MM.1S (cell line): ENCODE measurements at regions not wholly inside any gene's neighbourhood (a gene's known extent, or its start where the extent isn't known, plus 50 kb on each side); places are given as distances from the start of the nearest gene placed in this dataset.

Source experiments
- DNase-seq: peaks from one replicate; pipeline ENCODE4 v3.0.0-alpha.2; 2015
- H2AFZ ChIP-seq: fragments of 300-600 bp; sonication (generic); 2 replicates; pipeline ENCODE4 v1.6.0; 2016; ENCODE audit warnings: antibody characterized with exemption, low read length
- H3F3A ChIP-seq: fragments of 300-600 bp; sonication (generic); 2 replicates; pipeline ENCODE4 v1.6.1; 2016; ENCODE audit warnings: mild to moderate bottlenecking, antibody characterized with exemption, low read length, moderate library complexity, mixed read lengths; ENCODE audit not compliant: insufficient read depth
- H3K27ac ChIP-seq: fragments of 300-600 bp; sonication (generic); 2 replicates; pipeline ENCODE4 v1.5.1; 2016; ENCODE audit warnings: mild to moderate bottlenecking, low read length
- H3K27me3 ChIP-seq: fragments of 300-600 bp; sonication (generic); replicated peaks from 2 replicates; pipeline ENCODE4 v1.6.0; 2016; ENCODE audit warnings: low read length; ENCODE audit not compliant: insufficient read depth
- H3K36me3 ChIP-seq: fragments of 300-600 bp; sonication (generic); replicated peaks from 2 replicates; pipeline ENCODE4 v1.6.1; 2016; ENCODE audit warnings: mild to moderate bottlenecking, low read length, mixed read lengths; ENCODE audit not compliant: insufficient read depth
- H3K4me1 ChIP-seq: fragments of 300-600 bp; sonication (generic); 2 replicates; pipeline ENCODE4 v1.6.1; 2016; ENCODE audit warnings: low read length, mixed read lengths
- H3K4me2 ChIP-seq: fragments of 300-600 bp; sonication (generic); 2 replicates; pipeline ENCODE4 v1.6.0; 2016; ENCODE audit warnings: low read depth, low read length
- H3K4me3 ChIP-seq: fragments of 300-600 bp; sonication (generic); 2 replicates; pipeline ENCODE4 v1.5.1; 2016; ENCODE audit warnings: low read length, mixed read lengths
- H3K79me2 ChIP-seq: fragments of 300-600 bp; sonication (generic); 2 replicates; pipeline ENCODE4 v1.6.1; 2016; ENCODE audit warnings: mixed run types, low read length, mixed read lengths
- H3K9ac ChIP-seq: fragments of 300-600 bp; sonication (generic); 2 replicates; pipeline ENCODE4 v1.6.1; 2016; ENCODE audit warnings: low read length, mixed read lengths
- H3K9me2 ChIP-seq: fragments of 300-600 bp; sonication (generic); replicated peaks from 2 replicates; pipeline ENCODE4 v1.6.1; 2016; ENCODE audit warnings: mild to moderate bottlenecking, low read length, mixed read lengths; ENCODE audit not compliant: insufficient read depth
- H3K9me3 ChIP-seq: fragments of 300-600 bp; sonication (generic); replicated peaks from 2 replicates; pipeline ENCODE4 v1.6.1; 2016; ENCODE audit warnings: mild to moderate bottlenecking, low read length, mixed read lengths; ENCODE audit not compliant: insufficient read depth
- H4K20me1 ChIP-seq: fragments of 300-600 bp; sonication (generic); 2 replicates; pipeline ENCODE4 v1.6.1; 2016; ENCODE audit warnings: mild to moderate bottlenecking, low read length, moderate library complexity, mixed read lengths; ENCODE audit not compliant: insufficient read depth
- CTCF ChIP-seq: fragments of 300-600 bp; sonication (generic); IDR thresholded peaks from 2 replicates; pipeline ENCODE4 v1.5.1; 2016; ENCODE audit warnings: antibody characterized with exemption, low read length, mixed read lengths
- EZH2 ChIP-seq: fragments of 300-600 bp; sonication (generic); optimal IDR thresholded peaks from 2 replicates; pipeline ENCODE3; 2017; ENCODE audit warnings: low read depth, mild to moderate bottlenecking, antibody characterized with exemption, low read length, mixed read lengths
- EZH2phosphoT487 ChIP-seq: fragments of 300-600 bp; sonication (generic); IDR thresholded peaks from 2 replicates; pipeline ENCODE4 v1.6.1; 2018; ENCODE audit warnings: antibody characterized with exemption, low read length

GRCh38 chr2:145029873-145030272, 510.0 kb upstream of the ZEB2 start:
- no peak for TF ChIP-seq EZH2phosphoT487
- TF ChIP-seq CTCF = no peak
- no peak for TF ChIP-seq EZH2
- H3K4me3 ChIP-seq = no peak overlapping the region
- no peaks in the 10 kb centered on the region for H3K27me3 ChIP-seq
- H3K79me2 ChIP-seq = no peaks in the 10 kb centered on the region
- no peak overlapping the region for H3K27ac ChIP-seq
- H3K9me3 ChIP-seq = no peaks in the 10 kb centered on the region
- H3F3A ChIP-seq = no peaks in the 10 kb centered on the region
- H4K20me1 ChIP-seq = no peaks in the 10 kb centered on the region
- H3K9me2 ChIP-seq = no peaks in the 10 kb centered on the region
- no peak for DNase-seq
- no peak overlapping the region for H3K9ac ChIP-seq
- H3K4me1 ChIP-seq = no peaks in the 10 kb centered on the region
- no peak overlapping the region for H3K4me2 ChIP-seq
- no peaks in the 10 kb centered on the region for H3K36me3 ChIP-seq
- H2AFZ ChIP-seq = no peak overlapping the region

GRCh38 chr2:145029081-145029480, 509.2 kb upstream of the ZEB2 start:
- H4K20me1 ChIP-seq = no peaks in the 10 kb centered on the region
- no peak overlapping the region for H3K27ac ChIP-seq
- H3K9ac ChIP-seq = no peak overlapping the region
- no peaks in the 10 kb centered on the region for H3K9me2 ChIP-seq
- no peak overlapping the region for H3K4me3 ChIP-seq
- H3K9me3 ChIP-seq = no peaks in the 10 kb centered on the region
- no peak for DNase-seq
- H2AFZ ChIP-seq = no peak overlapping the region
- H3K27me3 ChIP-seq = no peaks in the 10 kb centered on the region
- no peaks in the 10 kb centered on the region for H3F3A ChIP-seq
- H3K79me2 ChIP-seq = no peaks in the 10 kb centered on the region
- TF ChIP-seq CTCF = no peak
- no peak for TF ChIP-seq EZH2
- TF ChIP-seq EZH2phosphoT487 = no peak
- no peaks in the 10 kb centered on the region for H3K4me1 ChIP-seq
- H3K4me2 ChIP-seq = no peak overlapping the region
- no peaks in the 10 kb centered on the region for H3K36me3 ChIP-seq

GRCh38 chr2:145028101-145028920, 508.4 kb upstream of the ZEB2 start:
- Histone ChIP-seq H3K9me3 (no peaks in the 10 kb centered on the region), H2AFZ (no peak overlapping the region), H4K20me1 (no peaks in the 10 kb centered on the region), H3F3A (no peaks in the 10 kb centered on the region), H3K79me2 (no peaks in the 10 kb centered on the region), H3K4me2 (no peak overlapping the region), H3K9me2 (no peaks in the 10 kb centered on the region), H3K27me3 (no peaks in the 10 kb centered on the region), H3K4me1 (no peaks in the 10 kb centered on the region), H3K27ac (no peak overlapping the region), H3K4me3 (no peak overlapping the region), H3K36me3 (no peaks in the 10 kb centered on the region), H3K9ac (no peak overlapping the region)
- no peak for DNase-seq
- TF ChIP-seq EZH2phosphoT487 (no peak), CTCF (no peak), EZH2 (no peak)
